ENCODE measurements at regions not wholly inside any gene's neighbourhood (a gene's known extent, or its start where the extent isn't known, plus 50 kb on each side); places are given as distances from the start of the nearest gene placed in this dataset.
"Not testable (repeated sequence)": the region's sequence is repeated elsewhere in the genome, so short reads cannot be mapped to it uniquely, and the experiment has no call there.

GRCh38 chr1:121116522-121117297 lies 67.4 kb downstream of the FAM72B start:
- TF ChIP-seq ELF1 (IDR thresholded peaks at IDR 0.05); CTCF (IDR thresholded peaks at IDR 0.05); REST (IDR thresholded peaks at IDR 0.05; ENCODE audit: low read depth, low read length); FOXJ3 (CRISPR knock-in tag; IDR thresholded peaks at IDR 0.05); EP300 (IDR thresholded peaks at IDR 0.05; ENCODE audit: borderline replicate concordance in 1 of 2, low read depth in 1 of 2, low read length in 1 of 2); SMC3 (IDR thresholded peaks at IDR 0.05; ENCODE audit: low read depth, low read length): not testable (repeated sequence)

All from SK-N-SH (cell line).